WTC11 (cell line): ENCODE measurements at regions not wholly inside any gene's neighbourhood (a gene's known extent, or its start where the extent isn't known, plus 50 kb on each side); places are given as distances from the start of the nearest gene placed in this dataset.

Experiments used
- CBFB ChIP-seq: sonication (generic); formaldehyde crosslinking; IDR thresholded peaks from 2 replicates; pipeline ENCODE4 v1.8.1; 2022; ENCODE audit warnings: mild to moderate bottlenecking, low read depth, missing genetic modification reagents
- CTCF ChIP-seq: fragments of 200-600 bp; IDR thresholded peaks from 2 replicates; pipeline ENCODE4 v1.8.0; 2022; ENCODE audit warnings: antibody characterized with exemption
- E2F5 ChIP-seq: sonication (generic); formaldehyde crosslinking; IDR thresholded peaks from 2 replicates; pipeline ENCODE4 v1.8.1; 2022; ENCODE audit warnings: mild to moderate bottlenecking, moderate library complexity, missing genetic modification reagents
- JUN ChIP-seq: sonication (generic); formaldehyde crosslinking; IDR thresholded peaks from 2 replicates; pipeline ENCODE4 v1.8.0; 2023; ENCODE audit warnings: mild to moderate bottlenecking, missing genetic modification reagents
- MAX ChIP-seq: sonication (generic); formaldehyde crosslinking; IDR thresholded peaks from 2 replicates; pipeline ENCODE4 v1.8.0; 2022; ENCODE audit warnings: mild to moderate bottlenecking, missing genetic modification reagents
- NR3C1 ChIP-seq: sonication (generic); formaldehyde crosslinking; conservative IDR thresholded peaks from 2 replicates; pipeline ENCODE4 v1.8.1; 2023; ENCODE audit warnings: low read depth, mild to moderate bottlenecking, missing genetic modification reagents
- TCF7 ChIP-seq: sonication (generic); formaldehyde crosslinking; IDR thresholded peaks from 2 replicates; pipeline ENCODE4 v1.8.0; 2022; ENCODE audit warnings: mild to moderate bottlenecking, low read depth, missing genetic modification reagents, moderate library complexity

GRCh38 chr15:37595426-37595970 lies 338.9 kb upstream of the TMCO5A start:
- no peak for TF ChIP-seq E2F5
- TF ChIP-seq TCF7 (CRISPR knock-in tag), result no peak
- no peak for TF ChIP-seq MAX (CRISPR knock-in tag)
- no peak for TF ChIP-seq CTCF
- no peak for TF ChIP-seq JUN (CRISPR knock-in tag)
- no peak for TF ChIP-seq CBFB (CRISPR knock-in tag)
- no peak for TF ChIP-seq NR3C1 (CRISPR knock-in tag)
